ENCODE measurements at regions not wholly inside any gene's neighbourhood (a gene's known extent, or its start where the extent isn't known, plus 50 kb on each side); places are given as distances from the start of the nearest gene placed in this dataset.

GRCh38 chr4:43855283-43855682, 593.3 kb downstream of the KCTD8 start:
- no TSS peak for BruUV-seq (replicated peaks)
- Mint-ChIP-seq H3K27ac (ENCODE audit: low read depth, unreplicated experiment) (no peak overlapping the region), H3K4me3 (ENCODE audit: unreplicated experiment) (no peak overlapping the region), H3K4me1 (ENCODE audit: insufficient read depth, unreplicated experiment) (peaks cover 13% of the 10 kb centered on the region), H3K27me3 (ENCODE audit: insufficient read depth, unreplicated experiment) (no peaks in the 10 kb centered on the region), H3K36me3 (ENCODE audit: insufficient read depth, unreplicated experiment) (no peaks in the 10 kb centered on the region), H3K9me3 (ENCODE audit: unreplicated experiment) (no peaks in the 10 kb centered on the region)
- ChIA-PET CTCF (no interaction called here), POLR2A (interaction anchor here (0.6 kb wide), 1 partner anchor 134 kb away, joined by 3 read pairs; no protein-coding TSS in a partner anchor)
- no peak for DNase-seq (ENCODE audit: unreplicated experiment)
- intact Hi-C loops (cut with micrococcal nuclease) = no loop called here
- TF ChIP-seq CTCF (IDR thresholded peaks at IDR 0.05; ENCODE audit: unreplicated experiment) = no peak

DNA sequence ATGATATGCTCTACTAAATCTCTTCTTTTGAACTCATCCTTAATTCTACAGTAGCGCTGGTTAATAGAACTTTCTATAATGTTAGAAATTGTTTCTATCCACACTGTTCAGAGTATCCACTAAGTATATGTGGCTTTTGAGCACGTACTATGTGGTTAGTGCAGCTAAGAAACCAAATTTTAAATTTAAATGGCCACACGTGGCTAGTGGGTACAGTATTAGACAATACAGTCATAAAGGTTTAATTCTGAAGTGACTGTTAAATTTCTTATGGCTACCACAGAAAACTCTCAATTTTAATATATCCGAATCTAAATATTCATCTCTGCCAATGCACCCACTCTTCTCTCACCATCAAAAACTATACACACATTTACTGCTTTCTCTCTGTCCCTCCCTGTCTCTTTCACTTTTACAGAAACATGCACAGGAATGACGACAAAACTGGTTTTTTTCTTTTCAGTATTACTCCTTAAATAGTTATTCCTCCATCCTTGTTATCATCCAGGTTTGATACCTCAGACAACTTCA, 583.9 kb downstream of the KCTD8 start:
- ChIA-PET CTCF (no interaction called here), POLR2A (interaction anchor here (0.6 kb wide), 1 partner anchor 116 kb away, joined by 3 read pairs; no protein-coding TSS in a partner anchor)
- no peak overlapping the region for H3K27ac Mint-ChIP-seq (ENCODE audit: low read depth, unreplicated experiment)
- intact Hi-C loops (cut with micrococcal nuclease) = no loop called here
- H3K9me3 Mint-ChIP-seq (ENCODE audit: unreplicated experiment) = no peaks in the 10 kb centered on the region
- no peak for TF ChIP-seq CTCF (IDR thresholded peaks at IDR 0.05; ENCODE audit: unreplicated experiment)
- no TSS peak for BruUV-seq (replicated peaks)
- DNase-seq (ENCODE audit: unreplicated experiment) = no peak
- peaks cover 4% of the 10 kb centered on the region for H3K36me3 Mint-ChIP-seq (ENCODE audit: insufficient read depth, unreplicated experiment)
- no peaks in the 10 kb centered on the region for H3K27me3 Mint-ChIP-seq (ENCODE audit: insufficient read depth, unreplicated experiment)
- H3K4me3 Mint-ChIP-seq (ENCODE audit: unreplicated experiment) = no peak overlapping the region
- H3K4me1 Mint-ChIP-seq (ENCODE audit: insufficient read depth, unreplicated experiment) = peaks cover 13% of the 10 kb centered on the region

DNA sequence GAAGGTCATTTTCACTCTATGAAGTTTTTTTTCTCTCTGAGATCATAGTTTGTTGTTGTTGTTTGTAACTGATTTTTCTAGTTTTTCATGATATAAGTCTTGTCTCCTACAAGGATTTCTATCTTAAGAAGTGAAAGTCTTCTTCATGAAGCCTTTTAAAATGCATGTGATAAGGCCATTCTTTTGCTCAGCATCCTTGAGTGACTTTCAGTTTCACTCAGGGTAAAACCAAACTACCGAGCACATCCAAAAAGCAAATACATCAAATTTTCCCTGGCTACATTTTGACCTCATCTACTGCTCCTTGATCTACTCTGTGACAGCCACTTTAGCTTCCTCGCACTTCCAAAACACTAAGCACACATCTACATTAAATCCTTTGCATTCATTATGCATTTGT, 580.7 kb downstream of the KCTD8 start:
- Mint-ChIP-seq H3K4me3 (ENCODE audit: unreplicated experiment) (no peak overlapping the region), H3K36me3 (ENCODE audit: insufficient read depth, unreplicated experiment) (peaks cover 4% of the 10 kb centered on the region), H3K27me3 (ENCODE audit: insufficient read depth, unreplicated experiment) (no peaks in the 10 kb centered on the region), H3K9me3 (ENCODE audit: unreplicated experiment) (peaks cover 16% of the 10 kb centered on the region), H3K27ac (ENCODE audit: low read depth, unreplicated experiment) (no peak overlapping the region), H3K4me1 (ENCODE audit: insufficient read depth, unreplicated experiment) (peaks cover 13% of the 10 kb centered on the region)
- BruUV-seq (replicated peaks) = no TSS peak
- no peak for TF ChIP-seq CTCF (IDR thresholded peaks at IDR 0.05; ENCODE audit: unreplicated experiment)
- POLR2A ChIA-PET = no interaction called here
- DNase-seq (ENCODE audit: unreplicated experiment) = no peak
- CTCF ChIA-PET = no interaction called here
- intact Hi-C loops (cut with micrococcal nuclease) = no loop called here

DNA sequence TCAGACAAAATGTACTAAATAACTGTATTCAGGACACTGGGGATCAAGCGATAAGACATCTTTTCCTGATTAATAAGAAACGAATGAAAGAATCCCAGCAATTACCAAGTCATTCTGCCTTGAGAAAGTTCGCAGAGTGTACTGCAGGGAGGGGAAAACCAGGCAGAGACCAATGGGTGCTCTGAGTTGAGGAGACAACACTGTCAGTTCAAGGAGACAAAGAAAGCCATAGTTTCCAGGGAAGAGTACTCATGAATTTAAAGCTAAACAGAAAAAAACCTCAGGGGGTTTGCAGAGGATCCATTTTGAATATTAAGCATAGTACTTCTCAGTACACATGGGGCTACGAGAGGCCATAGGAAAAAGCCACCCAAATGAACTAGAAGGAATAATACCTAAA, 573.0 kb downstream of the KCTD8 start:
- no peaks in the 10 kb centered on the region for H3K4me1 Mint-ChIP-seq (ENCODE audit: insufficient read depth, unreplicated experiment)
- intact Hi-C loops (cut with micrococcal nuclease) = no loop called here
- no peaks in the 10 kb centered on the region for H3K36me3 Mint-ChIP-seq (ENCODE audit: insufficient read depth, unreplicated experiment)
- H3K9me3 Mint-ChIP-seq (ENCODE audit: unreplicated experiment) = peaks cover 15% of the 10 kb centered on the region
- H3K4me3 Mint-ChIP-seq (ENCODE audit: unreplicated experiment) = no peak overlapping the region
- no TSS peak for BruUV-seq (replicated peaks)
- ChIA-PET CTCF (interaction anchor here (0.7 kb wide), 1 partner anchor 578 kb away, joined by 3 read pairs; no protein-coding TSS in a partner anchor), POLR2A (no interaction called here)
- no peak for TF ChIP-seq CTCF (IDR thresholded peaks at IDR 0.05; ENCODE audit: unreplicated experiment)
- H3K27ac Mint-ChIP-seq (ENCODE audit: low read depth, unreplicated experiment) = no peak overlapping the region
- no peak for DNase-seq (ENCODE audit: unreplicated experiment)
- H3K27me3 Mint-ChIP-seq (ENCODE audit: insufficient read depth, unreplicated experiment) = no peaks in the 10 kb centered on the region
